Right lobe of liver (tissue), 4 donors: ENCODE measurements at regions not wholly inside any gene's neighbourhood (a gene's known extent, or its start where the extent isn't known, plus 50 kb on each side); places are given as distances from the start of the nearest gene placed in this dataset.

ENCODE experiments used
- POLR2A ChIP-seq: fragments of 450-650 bp; IDR thresholded peaks from one replicate; pipeline ENCODE4 v1.6.1; 2017; ENCODE audit warnings: antibody characterized with exemption, mild to moderate bottlenecking
- TF ChIP-seq, protein P1 (sequence below), 4 donors: fragments of 200-600 bp in 3 of 4; fragments of 450-650 bp in 1 of 4; IDR thresholded peaks; one replicate each; pipeline versions ENCODE4 v1.5.1 to v1.8.0; 2016 to 2022; ENCODE audit warnings: antibody characterized with exemption in 4 of 4, mild to moderate bottlenecking in 2 of 4
- donor health status: DM: no; HTN: no; CAD: no.
- donor health status: DM: no; HTN: no; CAD: no.
- donor health status: DM: no; HTN: yes; CAD: no.

- TF ChIP-seq, protein P1, sequence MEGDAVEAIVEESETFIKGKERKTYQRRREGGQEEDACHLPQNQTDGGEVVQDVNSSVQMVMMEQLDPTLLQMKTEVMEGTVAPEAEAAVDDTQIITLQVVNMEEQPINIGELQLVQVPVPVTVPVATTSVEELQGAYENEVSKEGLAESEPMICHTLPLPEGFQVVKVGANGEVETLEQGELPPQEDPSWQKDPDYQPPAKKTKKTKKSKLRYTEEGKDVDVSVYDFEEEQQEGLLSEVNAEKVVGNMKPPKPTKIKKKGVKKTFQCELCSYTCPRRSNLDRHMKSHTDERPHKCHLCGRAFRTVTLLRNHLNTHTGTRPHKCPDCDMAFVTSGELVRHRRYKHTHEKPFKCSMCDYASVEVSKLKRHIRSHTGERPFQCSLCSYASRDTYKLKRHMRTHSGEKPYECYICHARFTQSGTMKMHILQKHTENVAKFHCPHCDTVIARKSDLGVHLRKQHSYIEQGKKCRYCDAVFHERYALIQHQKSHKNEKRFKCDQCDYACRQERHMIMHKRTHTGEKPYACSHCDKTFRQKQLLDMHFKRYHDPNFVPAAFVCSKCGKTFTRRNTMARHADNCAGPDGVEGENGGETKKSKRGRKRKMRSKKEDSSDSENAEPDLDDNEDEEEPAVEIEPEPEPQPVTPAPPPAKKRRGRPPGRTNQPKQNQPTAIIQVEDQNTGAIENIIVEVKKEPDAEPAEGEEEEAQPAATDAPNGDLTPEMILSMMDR (IDR thresholded peaks at IDR 0.05), result no peak
- no peak for TF ChIP-seq POLR2A
Measured at GRCh38 chr6:145457556-145457955, 277.8 kb downstream of the EPM2A start.
